GM12878 (cell line): ENCODE measurements at regions not wholly inside any gene's neighbourhood (a gene's known extent, or its start where the extent isn't known, plus 50 kb on each side); places are given as distances from the start of the nearest gene placed in this dataset.

Source experiments
- ATAC-seq: fragments of 200-7000 bp; cut with Tn5 transposase; 3 replicates; pipeline ENCODE4 v1.9.1; 2020; ENCODE audit warnings: mild to moderate bottlenecking, moderate library complexity
- BruUV-seq: library from RNA; stranded (reverse); fragments of 400-500 nt; replicated peaks from 2 replicates; lab custom pipeline; 2021; lab: Mats Ljungman, UMichigan
- CTCF ChIA-PET: fragments of 300-600 bp; sonication (Branson Sonifier 250); formaldehyde crosslinking; extraction: SDS; loops from one replicate; lab custom pipeline; 2021; ENCODE audit warnings: inconsistent platforms; lab: Yijun Ruan, JAX
- POLR2A ChIA-PET: fragments of 350-600 bp; formaldehyde crosslinking; extraction: SDS; loops from one replicate; lab custom pipeline; 2021; ENCODE audit warnings: inconsistent platforms; lab: Charles Lee
- RAD21 ChIA-PET: fragments of 300-600 bp; sonication (Branson Sonifier 250); formaldehyde crosslinking; loops from one replicate; lab custom pipeline; 2023; ENCODE audit warnings: antibody characterized with exemption; ENCODE audit not compliant: unreplicated experiment; lab: Charles Lee
- SMC1A ChIA-PET: fragments of 300-600 bp; sonication (Branson Sonifier 250); formaldehyde crosslinking; loops from one replicate; lab custom pipeline; 2023; ENCODE audit not compliant: unreplicated experiment, uncharacterized antibody; lab: Charles Lee
- DNase-seq: peaks from one replicate; pipeline ENCODE4 v3.0.0-alpha.2; 2011; ENCODE audit warnings: low read depth, low spot score
- FAIRE-seq: peaks from 3 replicates; lab custom pipeline; 2011; peaks lifted over from hg19 to GRCh38; lab: Jason Lieb, UNC
- H2AFZ ChIP-seq: 2 replicates; pipeline ENCODE4 v1.6.0; 2011; ENCODE audit warnings: low read depth, low read length, control low read depth; ENCODE audit not compliant: control insufficient read depth
- H3K27ac ChIP-seq: 2 replicates; pipeline ENCODE4 v1.5.1; 2011; ENCODE audit warnings: control low read depth; ENCODE audit not compliant: control insufficient read depth, insufficient read depth
- H3K27me3 ChIP-seq, 2 experiments: replicated peaks in 1 of 2; 2 replicates each; pipeline versions ENCODE4 v1.6.0 to v1.6.1; 2011; ENCODE audit warnings: low read length in 1 of 2; ENCODE audit not compliant: control insufficient read depth in 2 of 2, insufficient read depth in 2 of 2
- H3K36me3 ChIP-seq, 2 experiments: 2 replicates each; pipeline ENCODE4 v1.5.1; 2011; ENCODE audit warnings: low read length in 1 of 2; ENCODE audit not compliant: control insufficient read depth in 2 of 2, insufficient read depth in 2 of 2
- H3K4me1 ChIP-seq: 2 replicates; pipeline ENCODE4 v1.6.1; 2011; ENCODE audit warnings: mild to moderate bottlenecking, low read length, moderate library complexity, mixed read lengths; ENCODE audit not compliant: control insufficient read depth, insufficient read depth
- H3K4me2 ChIP-seq: 2 replicates; pipeline ENCODE4 v1.6.0; 2011; ENCODE audit warnings: control low read depth; ENCODE audit not compliant: control insufficient read depth, insufficient read depth
- H3K4me3 ChIP-seq: fragments of 200-600 bp; sonication (generic); 2 replicates; pipeline ENCODE4 v1.5.1; 2016
- H3K79me2 ChIP-seq: 2 replicates; pipeline ENCODE4 v1.6.0; 2011; ENCODE audit warnings: low read length; ENCODE audit not compliant: control insufficient read depth, insufficient read depth
- H3K9ac ChIP-seq: 2 replicates; pipeline ENCODE4 v1.8.0; 2011; ENCODE audit warnings: low read length, control low read depth, mixed read lengths; ENCODE audit not compliant: control insufficient read depth, insufficient read depth
- H3K9me3 ChIP-seq: replicated peaks from 3 replicates; pipeline ENCODE4 v1.5.1; 2011; ENCODE audit warnings: mild to moderate bottlenecking, low read length; ENCODE audit not compliant: control insufficient read depth, insufficient read depth
- H4K20me1 ChIP-seq: 2 replicates; pipeline ENCODE4 v1.6.0; 2011; ENCODE audit not compliant: control insufficient read depth, insufficient read depth
- BACH1 ChIP-seq: fragments of 450-650 bp; IDR thresholded peaks from 2 replicates; pipeline ENCODE4 v1.6.1; 2017; ENCODE audit warnings: mild to moderate bottlenecking, borderline replicate concordance
- BMI1 ChIP-seq: fragments of 450-650 bp; IDR thresholded peaks from 2 replicates; pipeline ENCODE4 v1.6.1; 2016; ENCODE audit warnings: mild to moderate bottlenecking, moderate library complexity, borderline replicate concordance
- CHD4 ChIP-seq: fragments of 200-600 bp; sonication (generic); IDR thresholded peaks from 2 replicates; pipeline ENCODE4 v1.6.1; 2016; ENCODE audit warnings: mild to moderate bottlenecking
- CUX1 ChIP-seq: IDR thresholded peaks from 2 replicates; pipeline ENCODE4 v1.6.1; 2012; ENCODE audit warnings: improper control_type of control experiment, low read depth, low read length; ENCODE audit not compliant: insufficient replicate concordance
- EP300 ChIP-seq, 2 experiments: fragments of 150-350 bp in 1 of 2; IDR thresholded peaks; 2 replicates each; pipeline ENCODE4 v1.6.1; 2011 to 2012; ENCODE audit warnings: low read depth in 2 of 2, low read length in 2 of 2, borderline replicate concordance in 1 of 2, improper control_type of control experiment in 1 of 2, inconsistent platforms in 1 of 2; ENCODE audit not compliant: control insufficient read depth in 1 of 2
- HDAC2 ChIP-seq: fragments of 200-600 bp; sonication (generic); IDR thresholded peaks from 2 replicates; pipeline ENCODE4 v1.6.1; 2017
- NRF1 ChIP-seq: conservative IDR thresholded peaks from 2 replicates; pipeline ENCODE4 v1.6.1; 2011; ENCODE audit warnings: mild to moderate bottlenecking, low read depth, low read length, improper control_type of control experiment
- PAX8 ChIP-seq: fragments of 450-650 bp; IDR thresholded peaks from 2 replicates; pipeline ENCODE4 v1.6.1; 2017; ENCODE audit warnings: mild to moderate bottlenecking, moderate library complexity
- SMAD5 ChIP-seq: IDR thresholded peaks from 2 replicates; pipeline ENCODE4 v1.6.1; 2016; ENCODE audit warnings: antibody characterized with exemption, low read depth
- SPI1 ChIP-seq: IDR thresholded peaks from 2 replicates; pipeline ENCODE4 v1.6.1; 2011; ENCODE audit warnings: low read depth, mild to moderate bottlenecking, low read length, moderate library complexity, borderline replicate concordance; ENCODE audit not compliant: insufficient read depth
- WRNIP1 ChIP-seq: IDR thresholded peaks from 2 replicates; pipeline ENCODE4 v1.6.1; 2011; ENCODE audit warnings: low read depth, low read length, improper control_type of control experiment, borderline replicate concordance
- WGBS: methylation state at CpG from one replicate; pipeline ENCODE4 v1.1.6; 2016; ENCODE audit warnings: low lambda C conversion rate; ENCODE audit not compliant: insufficient replicate concordance, insufficient coverage; ENCODE audit errors: missing lambda C conversion rate; 5-methylcytosine and 5-hydroxymethylcytosine counted together
- in situ Hi-C: fragments of 300-500 bp; cut with MboI; formaldehyde crosslinking; loops from 9 replicates; pipeline ENCODE4 v1.14.3; 2018; ENCODE audit warnings: mixed read lengths
- intact Hi-C: fragments of 100-400 bp; cut with micrococcal nuclease; formaldehyde crosslinking; loops from one replicate; pipeline ENCODE4 v1.14.2; 2022; ENCODE audit not compliant: unreplicated experiment

GRCh38 chr15:56844892-56845291 is 73.6 kb upstream of the TCF12 start (continued):
- no peak for TF ChIP-seq CUX1
- TF ChIP-seq WRNIP1 = no peak

GRCh38 chr15:56844471-56844870 is 74.0 kb upstream of the TCF12 start:
- in situ Hi-C loops = no loop called here
- POLR2A ChIA-PET = no interaction called here
- CTCF ChIA-PET = interaction anchor here (0.6 to 0.9 kb wide), 2 partner anchors 19 to 25 kb away, joined by 3 read pairs; no protein-coding TSS in a partner anchor
- FAIRE-seq (no peak), ATAC-seq (no peak), DNase-seq (no peak)
- Histone ChIP-seq H2AFZ (no peak overlapping the region), H3K79me2 (no peaks in the 10 kb centered on the region), H3K27me3 (no peaks in the 10 kb centered on the region), H3K9ac (no peak overlapping the region), H3K4me2 (no peak overlapping the region), H3K4me3 (no peak overlapping the region), H3K4me1 (no peaks in the 10 kb centered on the region), H3K9me3 (no peaks in the 10 kb centered on the region), H3K36me3 (no peaks in the 10 kb centered on the region), H4K20me1 (no peaks in the 10 kb centered on the region), H3K27ac (no peak overlapping the region)
- SMC1A ChIA-PET = interaction anchor here (0.9 kb wide), 1 partner anchor 38 kb away, joined by 3 read pairs; no protein-coding TSS in a partner anchor
- BruUV-seq = no TSS peak
- intact Hi-C loops = no loop called here
- 68% methylated on average over 3 of the region's 3 CpGs for WGBS
- no peak for TF ChIP-seq PAX8
- no peak for TF ChIP-seq BACH1
- no peak for TF ChIP-seq BMI1
- no peak for TF ChIP-seq NRF1
- TF ChIP-seq CHD4 = no peak
- TF ChIP-seq CUX1 = no peak
- TF ChIP-seq SPI1 = no peak
- TF ChIP-seq SMAD5 = no peak
- TF ChIP-seq EP300 (IDR thresholded peaks at IDR 0.05; ENCODE audit: borderline replicate concordance in 1 of 2, control insufficient read depth in 1 of 2, low read depth in 2 of 2, low read length in 2 of 2) = no peak
- TF ChIP-seq HDAC2 = no peak
- RAD21 ChIA-PET = no interaction called here
